OCI-LY3 (cell line): ENCODE measurements at regions not wholly inside any gene's neighbourhood (a gene's known extent, or its start where the extent isn't known, plus 50 kb on each side); places are given as distances from the start of the nearest gene placed in this dataset.
"Not testable (repeated sequence)": the region's sequence is repeated elsewhere in the genome, so short reads cannot be mapped to it uniquely, and the experiment has no call there.

Experiments
- H2AFZ ChIP-seq: fragments of 200-600, 300-600 bp; shearing (Covaris generic); 2 replicates; pipeline ENCODE4 v1.6.0; 2014; ENCODE audit warnings: antibody characterized with exemption, low read depth, low read length
- H3K27ac ChIP-seq: fragments of 200-600, 300-600 bp; sonication (generic); 2 replicates; pipeline ENCODE4 v1.5.1; 2014; ENCODE audit warnings: mild to moderate bottlenecking, low read length, moderate library complexity, mixed read lengths
- H3K27me3 ChIP-seq: fragments of 200-600, 300-600 bp; sonication (generic); 2 replicates; pipeline ENCODE4 v1.6.1; 2014; ENCODE audit warnings: low read depth, low read length, mixed read lengths
- H3K36me3 ChIP-seq: fragments of 200-600, 300-600 bp; sonication (generic); replicated peaks from 2 replicates; pipeline ENCODE3; 2014; ENCODE audit warnings: low read depth, low read length, mixed read lengths
- H3K4me1 ChIP-seq: fragments of 300-600, 200-600 bp; sonication (generic); 2 replicates; pipeline ENCODE4 v1.6.1; 2014; ENCODE audit warnings: low read length, mixed read lengths
- H3K4me2 ChIP-seq: fragments of 200-600, 300-600 bp; sonication (generic); 2 replicates; pipeline ENCODE4 v1.6.1; 2014; ENCODE audit warnings: low read length, mixed read lengths
- H3K4me3 ChIP-seq: fragments of 300-600, 200-600 bp; sonication (generic); 2 replicates; pipeline ENCODE4 v1.5.1; 2014; ENCODE audit warnings: antibody characterized with exemption, mild to moderate bottlenecking, low read length, moderate library complexity
- H3K79me2 ChIP-seq: fragments of 300-600, 200-600 bp; shearing (Covaris generic); 2 replicates; pipeline ENCODE4 v1.6.1; 2014; ENCODE audit warnings: mild to moderate bottlenecking, low read length, mixed read lengths
- H3K9ac ChIP-seq: fragments of 300-600, 200-600 bp; shearing (Covaris generic); 2 replicates; pipeline ENCODE4 v1.6.0; 2014; ENCODE audit warnings: mild to moderate bottlenecking, low read length, moderate library complexity
- H3K9me3 ChIP-seq: fragments of 200-600, 300-600 bp; shearing (Covaris generic); 2 replicates; pipeline ENCODE4 v1.6.1; 2014; ENCODE audit warnings: low read length, mixed read lengths; ENCODE audit not compliant: insufficient read depth
- H4K20me1 ChIP-seq: fragments of 200-600, 300-600 bp; sonication (generic); 2 replicates; pipeline ENCODE4 v1.6.1; 2016; ENCODE audit warnings: low read length, mixed read lengths; ENCODE audit not compliant: insufficient read depth
- CTCF ChIP-seq: fragments of 200-600, 300-600 bp; sonication (generic); IDR thresholded peaks from 2 replicates; pipeline ENCODE4 v1.5.1; 2014; ENCODE audit warnings: antibody characterized with exemption, low read length, low read depth
- EZH2phosphoT487 ChIP-seq: fragments of 200-600 bp; shearing (Covaris generic); IDR thresholded peaks from 2 replicates; pipeline ENCODE4 v1.6.1; 2018; ENCODE audit warnings: antibody characterized with exemption, mixed run types, low read depth

GRCh38 chr7:8343556-8343955, 81.6 kb upstream of the ICA1 start:
- Histone ChIP-seq H3K27ac (no peak overlapping the region), H3K27me3 (no peaks in the 10 kb centered on the region), H3K4me1 (no peaks in the 10 kb centered on the region), H3K79me2 (no peaks in the 10 kb centered on the region), H3K36me3 (no peaks in the 10 kb centered on the region), H3K9ac (no peak overlapping the region), H4K20me1 (no peaks in the 10 kb centered on the region), H3K9me3 (no peaks in the 10 kb centered on the region), H3K4me3 (no peak overlapping the region), H3K4me2 (no peak overlapping the region), H2AFZ (no peak overlapping the region)
- TF ChIP-seq CTCF (no peak), EZH2phosphoT487 (no peak)

GRCh38 chr7:8347395-8347794, 85.4 kb upstream of the ICA1 start:
- H3K9me3 ChIP-seq, H4K20me1 ChIP-seq, H2AFZ ChIP-seq, H3K27me3 ChIP-seq, H3K27ac ChIP-seq, H3K4me3 ChIP-seq, H3K79me2 ChIP-seq, H3K4me1 ChIP-seq, H3K9ac ChIP-seq, H3K4me2 ChIP-seq, H3K36me3 ChIP-seq: not testable (repeated sequence)

- not testable (repeated sequence) for H3K9ac ChIP-seq, H3K27ac ChIP-seq, H3K36me3 ChIP-seq, H3K79me2 ChIP-seq, H2AFZ ChIP-seq, H4K20me1 ChIP-seq, H3K4me1 ChIP-seq, H3K9me3 ChIP-seq, H3K4me3 ChIP-seq, H3K4me2 ChIP-seq, H3K27me3 ChIP-seq
These were observed 81.8 kb upstream of the NXPH1 start for GRCh38 chr7:8351654-8352053.

GRCh38 chr7:8353991-8354390, 79.4 kb upstream of the NXPH1 start:
- Histone ChIP-seq H2AFZ (no peak overlapping the region), H3K4me3 (no peak overlapping the region), H3K79me2 (no peaks in the 10 kb centered on the region), H3K9ac (no peak overlapping the region), H3K4me1 (no peaks in the 10 kb centered on the region), H3K9me3 (no peaks in the 10 kb centered on the region), H3K36me3 (no peaks in the 10 kb centered on the region), H3K27me3 (no peaks in the 10 kb centered on the region), H4K20me1 (no peaks in the 10 kb centered on the region), H3K4me2 (no peak overlapping the region), H3K27ac (no peak overlapping the region)
- no peak for TF ChIP-seq EZH2phosphoT487

- Histone ChIP-seq H3K4me2 (no peak overlapping the region), H3K4me3 (no peak overlapping the region), H3K9me3 (no peaks in the 10 kb centered on the region), H4K20me1 (no peaks in the 10 kb centered on the region), H3K79me2 (no peaks in the 10 kb centered on the region), H2AFZ (no peak overlapping the region), H3K4me1 (no peaks in the 10 kb centered on the region), H3K9ac (no peak overlapping the region), H3K27ac (no peak overlapping the region), H3K36me3 (no peaks in the 10 kb centered on the region), H3K27me3 (no peaks in the 10 kb centered on the region)
- TF ChIP-seq CTCF (no peak), EZH2phosphoT487 (no peak)
These were observed 78.9 kb upstream of the NXPH1 start for GRCh38 chr7:8354503-8354902.

GRCh38 chr7:8356071-8356470, 77.3 kb upstream of the NXPH1 start:
- no peaks in the 10 kb centered on the region for H3K36me3 ChIP-seq
- no peak overlapping the region for H3K4me3 ChIP-seq
- no peak for TF ChIP-seq CTCF
- TF ChIP-seq EZH2phosphoT487 = no peak
- no peaks in the 10 kb centered on the region for H3K79me2 ChIP-seq
- no peaks in the 10 kb centered on the region for H3K4me1 ChIP-seq
- no peak overlapping the region for H2AFZ ChIP-seq
- no peaks in the 10 kb centered on the region for H3K27me3 ChIP-seq
- H4K20me1 ChIP-seq = no peaks in the 10 kb centered on the region
- no peak overlapping the region for H3K9ac ChIP-seq
- no peaks in the 10 kb centered on the region for H3K9me3 ChIP-seq
- H3K27ac ChIP-seq = no peak overlapping the region
- no peak overlapping the region for H3K4me2 ChIP-seq
